ENCODE measurements at regions not wholly inside any gene's neighbourhood (a gene's known extent, or its start where the extent isn't known, plus 50 kb on each side); places are given as distances from the start of the nearest gene placed in this dataset.

- DNase-seq (no peak), ATAC-seq (no peak)
- H3K27ac ChIP-seq: no peak overlapping the region
- no peaks in the 10 kb centered on the region for H3K27me3 ChIP-seq
- no peaks in the 10 kb centered on the region for H3K9me3 ChIP-seq
- no peak overlapping the region for H3K4me3 ChIP-seq
- TF ChIP-seq, protein P1, sequence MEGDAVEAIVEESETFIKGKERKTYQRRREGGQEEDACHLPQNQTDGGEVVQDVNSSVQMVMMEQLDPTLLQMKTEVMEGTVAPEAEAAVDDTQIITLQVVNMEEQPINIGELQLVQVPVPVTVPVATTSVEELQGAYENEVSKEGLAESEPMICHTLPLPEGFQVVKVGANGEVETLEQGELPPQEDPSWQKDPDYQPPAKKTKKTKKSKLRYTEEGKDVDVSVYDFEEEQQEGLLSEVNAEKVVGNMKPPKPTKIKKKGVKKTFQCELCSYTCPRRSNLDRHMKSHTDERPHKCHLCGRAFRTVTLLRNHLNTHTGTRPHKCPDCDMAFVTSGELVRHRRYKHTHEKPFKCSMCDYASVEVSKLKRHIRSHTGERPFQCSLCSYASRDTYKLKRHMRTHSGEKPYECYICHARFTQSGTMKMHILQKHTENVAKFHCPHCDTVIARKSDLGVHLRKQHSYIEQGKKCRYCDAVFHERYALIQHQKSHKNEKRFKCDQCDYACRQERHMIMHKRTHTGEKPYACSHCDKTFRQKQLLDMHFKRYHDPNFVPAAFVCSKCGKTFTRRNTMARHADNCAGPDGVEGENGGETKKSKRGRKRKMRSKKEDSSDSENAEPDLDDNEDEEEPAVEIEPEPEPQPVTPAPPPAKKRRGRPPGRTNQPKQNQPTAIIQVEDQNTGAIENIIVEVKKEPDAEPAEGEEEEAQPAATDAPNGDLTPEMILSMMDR (IDR thresholded peaks at IDR 0.05): no peak
- TF ChIP-seq POLR2A (IDR thresholded peaks at IDR 0.05): no peak
- H3K36me3 ChIP-seq: no peaks in the 10 kb centered on the region
- WGBS (ENCODE audit: insufficient coverage, low coverage, low lambda C conversion rate, missing lambda C conversion rate): 77% methylated on average over 3 of the region's 3 CpGs
- intact Hi-C loops (cut with DNase I): no loop called here
- H3K4me1 ChIP-seq: no peaks in the 10 kb centered on the region
Observed at GRCh38 chr6:40253420-40253819, 319.2 kb upstream of the MOCS1 start.

GRCh38 chr6:40252531-40253258 lies 318.4 kb upstream of the MOCS1 start:
- Histone ChIP-seq H3K4me3 (no peak overlapping the region), H3K27me3 (no peaks in the 10 kb centered on the region), H3K9me3 (no peaks in the 10 kb centered on the region), H3K4me1 (no peaks in the 10 kb centered on the region), H3K36me3 (no peaks in the 10 kb centered on the region), H3K27ac (no peak overlapping the region)
- 39% methylated on average over 4 of the region's 4 CpGs for WGBS (ENCODE audit: insufficient coverage, low coverage, low lambda C conversion rate, missing lambda C conversion rate)
- TF ChIP-seq POLR2A (IDR thresholded peaks at IDR 0.05): no peak
- TF ChIP-seq, protein P1 (IDR thresholded peaks at IDR 0.05): no peak
- ATAC-seq (no peak), DNase-seq (no peak)
- intact Hi-C loops (cut with DNase I): no loop called here

GRCh38 chr6:40251637-40252300 lies 317.5 kb upstream of the MOCS1 start:
- no peak for DNase-seq
- no peaks in the 10 kb centered on the region for H3K4me1 ChIP-seq

GRCh38 chr6:40249935-40250334 lies 315.7 kb upstream of the MOCS1 start:
- intact Hi-C loops (cut with DNase I): no loop called here
- Histone ChIP-seq H3K4me1 (no peaks in the 10 kb centered on the region), H3K27me3 (no peaks in the 10 kb centered on the region), H3K36me3 (no peaks in the 10 kb centered on the region), H3K27ac (no peak overlapping the region), H3K9me3 (no peaks in the 10 kb centered on the region), H3K4me3 (no peak overlapping the region)
- ATAC-seq (no peak), DNase-seq (no peak)
- TF ChIP-seq, protein P1 (IDR thresholded peaks at IDR 0.05): no peak
- TF ChIP-seq POLR2A (IDR thresholded peaks at IDR 0.05): no peak

More at GRCh38 chr6:40251637-40252300, 317.5 kb upstream of the MOCS1 start:
- H3K27ac ChIP-seq: no peak overlapping the region
- intact Hi-C loops (cut with DNase I): no loop called here
- no peaks in the 10 kb centered on the region for H3K27me3 ChIP-seq
- no peak for ATAC-seq
- TF ChIP-seq POLR2A (IDR thresholded peaks at IDR 0.05): no peak
- TF ChIP-seq, protein P1 (IDR thresholded peaks at IDR 0.05): no peak
- no peaks in the 10 kb centered on the region for H3K36me3 ChIP-seq
- no peak overlapping the region for H3K4me3 ChIP-seq
- WGBS (ENCODE audit: insufficient coverage, low coverage, low lambda C conversion rate, missing lambda C conversion rate): 100% methylated on average over 1 of the region's 3 CpGs
- H3K9me3 ChIP-seq: no peaks in the 10 kb centered on the region

Data from right lobe of liver (tissue), 6 donors.